GM21515 (cell line): ENCODE measurements at regions not wholly inside any gene's neighbourhood (a gene's known extent, or its start where the extent isn't known, plus 50 kb on each side); places are given as distances from the start of the nearest gene placed in this dataset.
"Not testable (repeated sequence)": the region's sequence is repeated elsewhere in the genome, so short reads cannot be mapped to it uniquely, and the experiment has no call there.

Experiments used
- ATAC-seq: cut with Tn5 transposase; IDR thresholded peaks from one replicate; pipeline ENCODE4 v1.9.1; 2021; ENCODE audit not compliant: unreplicated experiment

DNA sequence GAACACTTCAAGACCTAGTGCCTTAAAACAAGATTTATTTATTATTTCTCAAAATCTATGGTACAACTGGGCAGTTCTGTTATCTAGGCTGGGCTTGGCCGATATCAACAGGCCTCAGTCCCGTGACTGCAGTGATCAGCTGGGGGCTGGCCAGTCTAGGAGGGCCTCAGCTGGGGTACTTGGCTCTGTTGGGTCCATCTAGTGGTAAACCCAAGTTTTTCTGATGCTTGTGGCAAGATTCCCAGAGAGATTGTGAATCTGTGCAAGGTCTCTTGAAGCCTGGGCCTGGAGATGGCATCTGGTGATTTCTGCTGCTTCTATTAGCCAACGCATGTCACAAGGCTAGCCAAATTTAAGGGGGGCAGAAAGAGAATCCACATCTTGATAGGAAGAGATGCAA, 482.4 kb upstream of the SGO1 start:
- no peak for ATAC-seq

DNA sequence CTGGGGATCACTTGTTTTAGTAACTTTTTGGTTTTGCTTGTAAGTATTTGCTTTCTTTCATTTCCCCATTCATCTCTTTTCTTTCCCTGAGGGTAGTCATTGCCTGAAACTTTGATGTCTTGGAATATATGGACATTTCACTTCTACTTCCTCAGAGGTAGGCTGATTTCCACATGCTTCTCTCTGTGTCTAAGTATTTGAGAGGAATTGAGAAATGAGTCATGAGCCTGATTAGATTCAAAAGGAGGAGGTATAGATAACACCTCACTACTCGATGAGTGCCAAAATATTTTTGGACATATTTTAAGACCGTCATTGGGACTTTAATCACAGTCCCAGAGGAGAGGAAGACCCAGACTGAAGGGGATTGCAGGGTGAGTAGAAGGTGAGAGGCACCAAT, 480.1 kb upstream of the SGO1 start:
- no peak for ATAC-seq

DNA sequence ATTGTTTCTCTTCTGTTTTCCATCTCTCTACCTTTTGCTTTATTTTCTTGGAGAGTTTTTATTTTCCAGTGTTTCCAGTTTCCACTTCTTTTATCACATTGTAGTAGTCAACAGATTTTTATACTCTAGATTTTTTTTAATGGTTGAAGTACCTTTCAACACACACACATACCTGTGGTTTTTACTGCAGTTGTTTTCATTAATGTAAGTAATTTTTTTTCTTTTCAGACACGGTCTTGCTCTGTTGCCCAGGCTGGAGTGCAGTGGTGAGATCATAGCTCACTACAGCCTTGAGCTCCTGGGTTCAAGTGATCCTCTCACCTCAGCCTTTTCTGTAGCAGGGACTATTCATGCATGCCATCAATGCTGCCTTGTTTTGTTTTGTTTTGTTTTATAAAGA, 472.5 kb upstream of the SGO1 start:
- ATAC-seq = no peak

DNA sequence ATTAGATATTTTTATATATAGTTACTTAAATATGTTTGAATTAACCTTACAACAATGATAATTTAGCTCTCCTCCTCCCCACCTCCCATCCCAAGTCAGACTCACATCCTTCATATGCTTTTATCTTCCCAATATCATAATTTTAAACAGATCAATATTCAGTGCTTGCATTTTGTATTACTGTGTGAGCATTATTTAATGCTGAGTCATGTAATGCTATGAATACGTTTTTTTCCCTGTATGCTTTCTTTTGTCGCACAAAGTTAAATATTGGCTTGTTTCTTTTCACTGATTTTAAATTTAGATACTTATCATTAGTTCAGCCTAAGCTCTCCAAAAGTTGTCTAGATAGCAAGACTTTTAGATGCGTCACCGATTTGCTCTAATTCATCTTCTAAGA, 471.6 kb upstream of the SGO1 start:
- no peak for ATAC-seq

DNA sequence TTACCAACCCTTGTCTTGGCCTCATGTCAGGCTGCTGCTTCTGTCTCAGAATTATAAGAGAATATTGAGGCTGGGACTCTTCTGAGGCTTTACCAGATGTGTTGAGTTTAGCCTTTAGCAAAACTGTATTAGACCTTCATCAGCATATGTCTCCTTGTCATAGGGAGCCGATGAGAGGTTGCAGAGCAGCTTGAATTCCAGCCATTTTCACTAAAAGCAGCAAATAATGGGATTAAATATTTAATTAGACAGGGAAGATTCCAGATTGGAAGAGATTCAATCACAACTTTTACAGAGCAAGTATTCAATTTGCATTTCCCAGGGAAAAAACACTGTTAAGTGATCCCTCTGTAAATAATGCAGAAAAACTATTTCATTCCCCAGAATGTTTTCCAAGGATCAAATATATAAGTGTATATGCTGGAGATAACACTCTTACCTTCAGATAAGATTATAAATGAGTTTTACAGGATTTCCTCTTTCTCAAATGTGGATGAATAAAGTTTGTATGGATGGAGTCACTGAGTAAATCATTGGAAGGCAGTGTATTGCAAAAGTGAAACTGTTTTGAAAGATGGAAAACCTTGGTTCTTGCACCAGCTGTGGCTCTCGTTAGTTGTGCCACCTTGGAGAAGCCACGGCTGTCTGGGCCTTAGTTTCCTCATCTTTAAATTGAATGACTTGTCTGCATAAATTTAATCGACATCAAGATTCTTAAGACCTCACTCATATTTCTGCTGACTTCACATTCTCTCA, 466.4 kb upstream of the SGO1 start:
- ATAC-seq = no peak

DNA sequence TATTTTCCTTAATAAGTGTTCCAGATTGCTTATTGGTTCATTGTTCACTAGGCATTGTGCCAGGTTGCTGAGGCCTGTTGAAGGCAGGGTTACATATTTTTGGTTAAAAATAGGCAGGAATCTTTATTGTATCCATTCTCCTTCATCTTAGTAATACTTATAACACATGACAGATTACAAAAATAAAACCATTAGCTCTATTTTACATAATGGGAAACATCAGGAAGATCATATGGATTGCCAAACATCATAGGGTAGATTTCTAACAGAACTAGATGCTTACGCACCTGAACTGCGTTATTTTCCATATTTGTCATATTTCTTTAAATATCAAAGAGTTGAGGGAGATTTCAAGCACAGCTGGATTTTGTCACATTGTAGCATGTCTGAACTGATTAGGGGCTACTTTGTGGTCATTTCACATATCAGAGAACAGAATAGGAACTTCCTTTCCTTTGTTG, 462.9 kb upstream of the SGO1 start:
- no peak for ATAC-seq

DNA sequence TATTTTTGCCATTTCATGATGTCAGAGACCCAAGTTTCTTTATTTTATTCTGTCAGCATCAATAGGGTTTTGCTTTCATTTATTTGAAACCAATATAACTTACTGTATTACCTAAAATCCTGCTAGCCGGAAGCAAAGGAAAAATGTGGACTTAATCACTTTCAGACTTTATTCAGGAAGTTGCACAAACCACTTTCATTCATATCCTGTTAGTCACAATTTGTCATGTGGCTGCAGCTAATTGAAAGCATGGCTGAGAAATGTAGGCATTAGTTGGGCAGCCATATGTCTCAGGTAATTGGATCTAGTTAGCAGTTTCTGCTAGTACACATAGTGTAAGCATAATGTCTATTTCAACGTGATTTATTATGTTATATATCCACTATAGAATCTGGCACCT, 462.3 kb upstream of the SGO1 start:
- no peak for ATAC-seq

DNA sequence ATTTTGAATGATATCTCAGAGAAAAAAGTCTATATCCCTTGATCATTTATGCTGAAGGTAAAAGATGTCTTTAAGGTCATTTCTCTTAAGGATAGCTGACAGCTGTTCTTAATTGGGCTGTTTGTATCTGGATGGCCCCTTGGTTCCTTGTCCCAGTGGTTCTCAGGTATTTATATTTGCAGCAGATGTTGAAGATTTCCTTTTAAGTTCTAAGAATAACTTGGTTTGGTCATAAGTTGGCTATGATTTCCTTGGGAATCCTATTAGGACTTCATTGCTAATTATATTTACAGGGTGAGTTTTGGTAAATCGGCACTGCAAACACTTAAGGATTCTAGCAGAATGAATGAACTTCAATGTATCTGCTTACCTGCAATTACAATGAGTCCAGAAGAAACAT, 460.4 kb upstream of the SGO1 start:
- no peak for ATAC-seq

DNA sequence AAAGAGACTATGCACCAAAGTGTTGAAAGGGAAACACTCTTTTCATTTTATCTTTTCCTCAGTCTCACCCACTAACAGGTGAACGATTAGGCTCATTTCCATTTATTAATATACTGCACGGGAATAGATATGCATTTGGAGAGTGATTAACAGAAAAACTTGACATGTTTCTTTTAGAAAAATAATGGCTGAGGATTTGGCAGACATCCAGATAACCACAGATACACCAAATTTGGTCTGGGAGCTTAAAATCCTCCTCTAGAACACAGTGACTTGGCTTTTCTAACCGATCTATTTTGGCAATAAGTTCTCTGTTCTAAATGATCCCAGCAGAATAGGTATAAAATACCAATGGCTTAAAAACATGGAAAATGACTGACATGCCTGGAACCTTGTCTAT, 459.3 kb upstream of the SGO1 start:
- no peak for ATAC-seq

DNA sequence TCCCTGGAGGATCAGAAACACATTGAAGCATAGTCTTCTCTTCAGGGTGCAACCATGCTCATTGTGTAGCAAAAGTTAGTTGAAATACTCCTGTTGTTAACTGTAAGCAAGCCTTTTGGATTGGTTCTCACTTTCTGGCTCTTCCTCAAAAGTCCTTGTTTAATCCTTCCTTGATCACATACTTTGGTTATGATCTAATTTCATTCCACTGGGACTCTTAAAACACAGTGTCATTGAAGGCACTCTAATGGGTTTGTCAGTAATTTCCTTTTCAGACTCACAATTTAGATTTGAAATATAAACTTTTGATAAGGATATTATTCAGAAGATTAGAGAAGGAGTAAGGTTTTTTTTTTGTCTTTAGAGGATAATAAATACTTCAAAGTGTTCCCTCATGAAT, 451.7 kb upstream of the SGO1 start:
- ATAC-seq = no peak

DNA sequence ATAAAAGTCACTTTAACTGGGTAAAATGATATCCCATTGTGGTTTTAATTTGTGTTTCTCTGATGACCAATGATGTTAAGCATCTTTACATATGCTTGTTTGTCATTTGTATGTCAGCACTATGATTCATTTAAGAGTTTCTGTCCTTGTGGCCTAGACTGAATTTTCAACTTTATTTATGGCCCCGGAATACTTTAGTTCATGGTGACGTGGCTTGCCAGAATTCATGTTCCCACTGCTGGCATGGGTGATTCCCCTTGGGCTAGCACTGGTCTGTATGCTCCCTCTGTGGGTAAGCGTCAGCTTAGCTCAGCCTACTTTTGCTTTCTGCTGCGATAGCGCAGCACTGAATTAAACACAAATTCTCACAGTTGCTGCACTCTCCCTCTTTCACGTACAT, 436.3 kb upstream of the SGO1 start:
- no peak for ATAC-seq

DNA sequence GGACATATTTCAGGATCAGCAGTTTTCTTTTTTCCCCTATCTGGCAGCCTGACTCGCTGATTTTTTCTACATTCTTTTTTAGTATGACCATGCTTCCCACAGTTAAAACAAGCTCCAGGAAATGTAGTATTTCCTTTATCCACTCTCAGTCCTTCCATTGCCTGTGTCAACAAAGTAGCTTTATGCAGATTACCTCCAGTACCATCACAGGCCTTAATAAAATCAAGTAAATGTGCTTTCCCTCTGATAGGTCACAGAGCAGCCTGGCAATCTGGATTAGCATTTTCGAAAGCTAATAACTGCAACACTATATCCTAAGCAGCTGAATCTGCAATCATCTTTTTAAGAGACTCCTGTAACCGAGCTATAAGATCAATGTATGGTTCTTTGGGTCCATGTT, 432.6 kb upstream of the SGO1 start:
- not testable (repeated sequence) for ATAC-seq

DNA sequence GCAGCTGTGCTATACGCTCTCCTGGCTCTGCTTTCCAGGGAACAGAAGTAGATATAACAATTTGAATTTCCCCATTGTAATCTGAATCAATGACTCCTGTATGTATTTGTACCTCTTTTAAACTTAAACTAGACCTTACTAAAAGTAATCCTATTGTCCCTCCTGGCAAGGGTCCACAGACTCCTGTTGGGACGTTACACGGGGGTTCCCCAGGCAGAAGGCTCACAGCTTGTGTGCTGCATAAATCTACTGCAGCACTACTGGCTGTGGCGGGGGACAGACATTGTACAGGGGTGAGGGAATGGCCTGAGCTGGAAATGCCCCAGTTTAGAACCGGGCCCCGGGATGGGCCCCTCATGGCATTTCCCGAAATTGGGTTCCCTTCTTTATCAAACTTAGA, 432.2 kb upstream of the SGO1 start:
- not testable (repeated sequence) for ATAC-seq

DNA sequence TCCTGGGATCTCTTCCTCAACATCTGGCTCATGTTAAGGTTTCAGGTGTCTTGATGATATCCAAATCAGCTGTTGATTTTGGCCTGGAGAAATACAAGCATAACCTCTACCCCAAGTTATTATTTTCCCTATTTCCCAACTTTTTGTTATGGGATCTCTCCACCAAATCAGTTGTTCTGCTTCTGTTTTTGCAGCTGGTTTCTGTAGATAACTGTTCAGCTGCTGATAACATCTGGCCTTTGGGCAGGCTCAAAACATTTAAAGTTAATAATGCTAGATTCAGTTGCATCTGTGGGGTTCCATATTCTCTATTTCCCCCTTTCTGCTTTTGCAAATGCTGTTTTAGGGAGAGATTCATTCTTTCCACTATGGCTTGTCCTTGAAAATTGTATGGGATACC, 430.0 kb upstream of the SGO1 start:
- ATAC-seq = not testable (repeated sequence)

DNA sequence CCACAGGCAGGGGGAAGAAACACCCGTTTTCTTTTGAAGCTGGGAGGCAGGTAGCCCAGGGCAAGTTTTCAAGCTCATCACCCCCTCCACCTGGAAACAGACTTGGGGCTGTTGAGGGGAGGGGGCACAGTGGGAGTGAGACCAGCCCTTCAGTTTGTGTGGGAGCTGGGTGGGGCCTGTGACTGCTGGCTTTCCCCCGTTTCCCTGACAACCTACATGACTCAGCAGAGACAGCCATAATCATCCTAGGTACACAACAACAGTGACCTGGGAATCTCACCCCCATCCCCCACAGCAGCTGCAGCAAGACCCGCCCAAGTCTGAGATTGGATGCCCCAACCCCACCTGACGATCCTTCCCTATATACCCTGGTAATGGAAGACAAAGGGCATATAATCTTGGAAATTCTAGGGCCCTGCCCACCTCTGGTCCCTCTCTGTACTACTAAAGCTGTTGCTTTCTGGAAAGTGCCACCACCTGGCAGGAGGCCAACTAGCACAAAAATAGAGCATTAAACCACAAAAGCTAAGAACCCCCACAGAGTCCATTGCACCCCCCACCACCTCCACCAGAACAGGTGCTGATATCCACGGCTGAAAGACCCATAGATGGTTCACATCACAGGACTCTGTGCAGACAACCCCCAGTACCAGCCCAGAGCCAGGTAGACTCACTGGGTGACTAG, 422.2 kb upstream of the SGO1 start:
- ATAC-seq = no peak

DNA sequence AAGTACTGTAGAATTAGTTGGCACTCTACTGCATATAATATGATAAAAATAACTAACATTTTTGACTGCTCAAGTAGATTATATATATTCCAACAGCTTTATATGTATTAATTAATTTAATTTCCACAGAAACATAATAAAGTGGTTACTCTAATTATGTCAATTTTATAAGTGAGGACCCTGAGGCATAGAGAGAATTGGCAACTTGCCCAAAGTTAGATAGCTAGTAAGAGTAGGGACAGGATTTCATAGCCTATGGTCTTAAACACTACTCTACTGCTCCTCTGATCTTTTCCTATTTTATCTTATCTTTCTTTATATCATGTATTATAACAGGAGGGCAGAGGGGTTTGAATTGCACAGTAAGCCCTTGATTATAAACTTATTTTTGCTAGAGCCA, 418.7 kb upstream of the SGO1 start:
- ATAC-seq = no peak

DNA sequence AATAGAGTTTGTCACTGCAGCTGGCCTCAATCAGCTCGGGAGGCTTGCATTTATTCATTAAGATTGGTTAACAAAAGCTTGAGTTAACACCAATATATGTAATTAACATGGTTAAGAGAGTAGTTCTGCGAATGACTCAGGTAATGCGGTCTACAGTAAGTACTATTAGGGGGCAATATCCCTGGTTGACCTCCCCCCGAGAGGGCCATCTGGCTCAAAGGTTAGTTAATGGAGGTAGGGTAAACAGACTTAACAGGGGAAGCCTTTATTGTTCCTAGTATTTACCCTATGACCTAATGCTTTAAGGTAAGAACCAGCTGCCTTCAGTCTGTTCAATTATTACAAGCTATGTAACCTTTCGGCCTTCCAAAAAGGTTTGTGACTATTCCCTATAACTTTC, 403.3 kb upstream of the SGO1 start:
- ATAC-seq = no peak

DNA sequence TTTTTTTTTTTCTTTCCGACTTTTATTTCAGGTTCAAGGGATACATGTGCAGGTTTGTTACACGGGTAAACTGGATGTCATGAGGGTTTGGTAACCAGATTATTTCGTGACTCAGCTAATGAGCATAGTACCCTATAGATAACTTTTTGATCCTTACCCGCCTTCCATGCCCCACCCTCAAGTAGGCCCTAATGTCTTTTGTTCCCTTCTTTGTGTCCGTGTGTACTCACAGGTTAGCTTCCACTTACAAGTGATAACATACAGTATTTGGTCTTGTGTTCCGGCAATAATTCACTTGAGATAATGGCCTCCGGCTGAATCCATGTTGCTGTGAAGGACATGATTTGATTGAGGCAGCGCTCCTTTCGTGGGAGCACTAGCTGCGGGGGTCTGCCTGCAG, 402.8 kb upstream of the SGO1 start:
- no peak for ATAC-seq

DNA sequence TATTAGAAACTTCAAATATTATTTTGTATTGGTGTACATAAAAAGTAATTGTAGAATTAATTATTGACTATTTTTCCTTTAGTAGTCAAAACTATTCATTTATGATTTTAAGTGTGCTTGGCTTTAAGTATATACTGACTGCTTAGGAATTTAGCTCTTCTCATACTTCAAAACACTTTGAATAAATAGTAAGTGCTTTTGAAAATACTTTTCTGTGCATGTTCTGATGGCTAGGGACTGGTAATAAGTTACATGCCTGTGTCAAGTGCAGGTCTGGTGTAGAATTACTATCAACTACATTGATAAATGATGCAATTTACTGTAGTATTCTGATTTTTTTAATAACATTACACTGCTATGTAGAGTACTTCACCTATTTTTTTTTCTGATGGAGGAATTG, 397.6 kb upstream of the SGO1 start:
- ATAC-seq = no peak

DNA sequence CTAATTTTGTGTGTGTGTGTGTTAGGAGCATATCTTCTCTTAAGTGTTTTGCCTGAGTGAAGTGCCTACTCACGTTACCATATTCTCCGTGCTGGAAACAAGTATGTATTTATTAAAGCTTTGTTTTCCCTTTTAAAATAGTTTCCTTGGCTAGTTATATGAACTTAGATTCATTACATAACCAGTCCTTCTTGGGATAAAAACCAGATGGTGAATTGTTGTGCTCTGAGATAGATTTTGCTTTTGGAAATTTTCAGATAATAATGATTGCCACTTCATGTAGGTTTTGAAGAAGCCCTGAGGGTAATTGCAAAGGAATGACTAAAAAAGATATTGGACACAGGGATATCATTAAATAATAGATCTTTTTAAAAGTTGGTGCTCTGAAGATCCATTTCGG, 390.2 kb upstream of the SGO1 start:
- ATAC-seq = no peak

DNA sequence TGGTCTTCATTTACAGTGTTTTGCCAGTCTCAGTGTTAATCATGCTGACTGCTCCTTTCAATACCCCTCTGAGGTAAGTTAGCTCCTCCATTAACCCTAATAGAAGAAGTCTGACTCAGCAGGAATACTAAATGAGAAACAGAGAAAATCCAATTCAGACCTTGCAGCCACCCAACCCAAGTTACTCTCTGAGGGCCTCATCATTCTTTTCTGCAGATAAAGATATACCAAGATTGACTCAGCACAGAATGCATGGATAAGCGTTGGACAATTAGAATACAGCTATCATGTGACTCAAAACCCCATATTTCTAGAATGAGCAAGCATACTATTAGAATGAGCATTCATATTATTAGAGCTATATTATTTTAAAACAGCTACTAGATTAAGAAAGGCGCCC, 389.1 kb upstream of the SGO1 start:
- no peak for ATAC-seq

DNA sequence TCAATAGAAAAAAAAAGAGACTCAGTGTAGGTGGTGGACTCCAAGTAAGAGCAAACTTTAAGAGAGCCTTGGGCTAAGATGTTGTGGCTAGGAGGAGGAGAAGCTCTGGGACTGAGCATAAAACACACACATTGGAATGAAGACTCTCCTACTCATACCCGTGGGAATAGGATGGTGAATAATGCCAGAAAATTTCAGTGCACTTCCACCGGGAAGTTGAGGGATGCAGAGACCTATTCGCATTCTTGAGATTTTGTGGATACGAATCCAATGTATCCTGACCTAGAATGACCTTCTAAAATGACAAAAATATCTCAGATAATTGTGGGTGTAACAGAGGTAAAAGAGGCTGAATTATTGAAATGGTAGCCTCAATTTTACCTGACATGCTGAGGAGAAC, 388.7 kb upstream of the SGO1 start:
- no peak for ATAC-seq

DNA sequence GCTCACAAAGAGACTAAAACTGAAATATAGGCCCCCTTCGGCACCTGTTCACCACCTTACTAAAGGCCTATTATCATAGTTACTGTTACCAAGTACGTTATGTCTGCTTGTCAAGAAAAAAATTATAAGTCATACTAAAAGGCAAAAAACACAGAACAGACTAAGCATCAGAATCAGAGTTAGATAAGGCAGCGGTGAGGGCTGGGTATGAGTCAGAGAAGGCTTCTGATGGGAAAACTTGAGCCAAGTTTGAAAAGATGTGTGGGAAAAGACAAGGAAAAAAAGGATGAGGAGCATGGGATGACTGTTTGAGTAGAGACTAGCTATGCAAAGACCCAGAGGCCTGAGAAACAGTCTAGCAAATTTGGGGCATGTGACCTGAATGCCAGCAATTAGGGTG, 387.2 kb upstream of the SGO1 start:
- no peak for ATAC-seq
